ENCODE measurements at regions not wholly inside any gene's neighbourhood (a gene's known extent, or its start where the extent isn't known, plus 50 kb on each side); places are given as distances from the start of the nearest gene placed in this dataset.

DNA sequence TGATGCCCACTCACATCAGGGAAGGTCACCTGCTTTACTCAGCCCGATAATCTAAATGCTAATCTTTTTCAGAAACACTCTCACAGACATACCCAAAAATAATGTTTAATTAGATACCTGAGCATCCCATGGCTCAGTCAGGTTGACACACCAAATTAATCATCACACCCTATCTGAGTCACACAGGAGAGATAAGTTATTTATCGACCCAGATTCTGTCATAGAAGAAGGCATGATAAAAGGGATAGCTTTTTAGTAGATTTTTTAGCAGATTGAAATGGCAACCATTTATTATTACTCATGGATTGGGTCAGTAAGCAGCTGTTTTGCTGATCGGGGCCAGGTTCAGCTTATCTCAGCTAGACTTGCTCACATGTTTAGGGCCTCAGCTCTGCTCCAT lies 97.8 kb upstream of the TYRP1 start:
- TF ChIP-seq CTCF (IDR thresholded peaks at IDR 0.05; ENCODE audit: low read length) (no peak), EZH2 (optimal IDR thresholded peaks at IDR 0.05; ENCODE audit: low read depth, low read length) (no peak), EZH2phosphoT487 (IDR thresholded peaks at IDR 0.05; ENCODE audit: low read length) (no peak)

Data from MM.1S (cell line).